NCI-H748 (cell line): ENCODE measurements at regions not wholly inside any gene's neighbourhood (a gene's known extent, or its start where the extent isn't known, plus 50 kb on each side); places are given as distances from the start of the nearest gene placed in this dataset.
A peak's percentile ranks its signal among the peaks of the same experiment; 100 is the strongest.
"Not testable (repeated sequence)": the region's sequence is repeated elsewhere in the genome, so short reads cannot be mapped to it uniquely, and the experiment has no call there.

ENCODE experiments used
- DNase-seq: peaks from one replicate; lab custom pipeline; 2025; ENCODE audit not compliant: unreplicated experiment; lab: John Stamatoyannopoulos, UW

DNA sequence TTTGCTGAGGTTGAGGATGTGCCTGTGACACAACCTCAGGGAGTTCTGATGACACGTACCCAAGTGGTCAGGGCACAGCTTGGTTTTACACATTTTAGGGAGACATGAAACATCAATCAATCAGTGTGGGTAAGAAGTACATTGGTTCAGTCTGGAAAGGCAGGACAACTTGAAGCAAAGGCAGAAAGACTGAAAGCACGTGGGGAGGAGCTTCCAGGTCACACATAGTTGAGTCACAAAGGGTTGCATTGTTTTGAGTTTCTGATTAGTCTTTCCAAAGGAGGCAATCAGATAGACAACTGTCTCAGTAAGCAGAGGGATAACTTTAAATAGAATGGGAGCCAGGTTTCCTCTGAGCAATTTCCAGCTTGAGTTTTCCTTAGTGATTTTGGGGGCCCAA lies 1910.0 kb upstream of the AGA start:
- no peak for DNase-seq

DNA sequence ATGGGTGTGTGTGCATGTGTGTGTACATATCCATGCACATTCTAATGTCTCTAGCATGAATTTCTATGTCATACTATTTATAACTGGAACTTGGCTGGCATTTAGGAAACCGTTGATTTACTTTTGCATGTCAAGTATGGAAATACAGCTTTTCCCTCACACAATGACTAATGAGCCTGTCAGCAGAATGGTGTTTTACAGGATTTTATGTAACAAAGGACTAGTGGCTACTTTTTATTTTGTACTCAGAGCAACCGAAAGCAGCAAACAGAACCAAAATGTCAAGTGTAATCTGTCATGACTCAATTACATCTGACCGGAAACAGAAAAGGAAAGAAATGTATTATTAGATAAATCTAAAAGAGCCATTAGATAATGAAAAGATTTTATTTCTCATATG lies 1911.5 kb upstream of the AGA start:
- no peak for DNase-seq

DNA sequence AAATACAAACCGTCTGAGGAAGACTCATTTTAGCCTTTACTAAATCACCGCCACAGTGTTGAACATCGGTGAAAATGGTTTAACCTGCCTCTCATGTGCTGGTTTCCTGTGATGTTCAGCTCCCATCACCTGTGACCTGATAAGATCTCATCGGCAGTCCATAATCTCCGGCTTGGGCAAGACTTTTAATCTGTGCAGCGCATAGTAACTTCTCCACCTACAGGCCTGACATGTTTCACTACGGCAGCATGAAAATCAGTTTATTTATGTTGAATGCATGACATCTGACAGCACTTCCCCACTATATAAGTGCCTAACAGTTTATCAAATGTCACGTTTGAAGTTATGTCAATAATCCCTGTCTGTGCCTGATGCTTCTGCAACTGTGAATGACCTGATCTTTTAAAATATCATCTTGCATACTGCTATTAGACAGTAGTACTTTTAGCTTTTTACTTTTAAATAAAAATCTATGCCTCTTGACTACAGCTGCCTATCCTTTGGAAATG lies 1919.8 kb upstream of the AGA start:
- peak; percentile 6 for DNase-seq

DNA sequence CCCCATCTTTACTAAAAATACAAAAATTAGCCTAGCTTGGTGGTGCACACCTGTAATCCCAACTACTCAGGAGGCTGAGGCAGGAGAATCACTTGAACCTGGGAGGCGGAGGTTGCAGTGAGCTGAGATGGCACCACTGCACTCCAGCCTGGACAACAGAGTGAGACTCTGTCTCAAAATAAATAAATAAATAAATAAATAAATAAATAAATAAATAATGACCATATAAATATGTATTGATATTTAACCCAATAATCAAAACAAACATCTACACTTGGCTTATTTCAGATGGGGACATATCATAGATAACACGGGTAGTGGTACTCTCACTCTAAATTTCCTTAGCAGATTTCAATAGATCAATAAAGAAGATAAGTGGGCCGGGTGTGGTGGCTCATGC lies 1923.7 kb upstream of the AGA start:
- DNase-seq, result not testable (repeated sequence)

DNA sequence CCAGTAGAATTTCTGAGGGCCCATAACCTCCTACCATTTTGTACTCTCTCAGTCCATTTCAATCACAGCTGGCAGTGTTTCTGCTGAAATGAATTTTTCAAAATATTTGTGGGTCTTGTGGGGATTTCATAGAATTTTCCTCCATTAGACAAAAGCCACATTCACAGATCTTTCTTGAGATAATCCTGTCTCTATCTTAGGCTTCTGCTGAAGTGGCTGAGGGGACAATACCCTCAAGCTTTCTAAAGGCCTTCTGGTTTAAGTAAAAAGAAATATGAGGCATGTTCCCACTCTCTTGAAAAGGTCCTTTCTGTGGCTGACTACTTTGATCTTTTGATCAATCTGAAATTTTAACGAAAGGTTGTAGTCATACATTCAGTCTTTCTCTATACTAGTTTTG lies 1930.0 kb upstream of the AGA start:
- no peak for DNase-seq

DNA sequence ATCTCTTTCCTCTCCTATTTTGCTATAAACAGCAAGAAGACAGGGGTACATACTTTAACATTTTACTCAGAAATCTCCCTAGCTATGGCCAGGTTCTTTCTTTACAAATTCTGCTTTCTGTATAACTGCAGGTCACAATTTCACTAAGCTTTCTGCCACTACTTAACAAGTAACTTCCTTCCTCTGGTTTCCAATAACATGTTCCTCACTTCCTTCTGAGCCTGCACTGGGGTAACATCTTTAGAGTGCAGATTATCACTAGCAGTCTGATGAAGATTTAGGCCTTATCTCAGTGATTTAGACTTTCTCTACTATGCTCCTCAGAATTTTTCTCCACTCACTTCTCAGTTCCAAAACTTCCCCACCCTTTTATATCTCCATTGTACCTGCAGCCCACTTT lies 1930.5 kb upstream of the AGA start:
- no peak for DNase-seq

DNA sequence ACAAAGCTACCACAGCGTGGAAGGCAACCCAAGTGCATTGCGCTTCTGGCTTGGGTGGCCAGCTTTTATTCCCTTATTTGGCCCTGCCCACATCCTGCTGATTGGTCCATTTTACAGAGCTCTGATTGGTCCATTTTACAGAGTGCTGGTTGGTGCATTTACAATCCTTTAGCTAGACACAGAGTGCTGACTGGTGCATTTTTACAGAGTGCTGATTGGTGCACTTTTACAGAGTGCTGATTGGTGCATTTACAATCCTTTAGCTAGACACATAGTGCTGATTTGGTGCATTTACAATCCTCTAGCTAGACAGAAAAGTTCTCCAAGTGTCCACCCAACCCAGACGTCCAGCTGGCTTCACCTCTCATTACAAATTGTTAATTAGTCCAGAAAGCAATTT lies 1936.6 kb upstream of the AGA start:
- not testable (repeated sequence) for DNase-seq

DNA sequence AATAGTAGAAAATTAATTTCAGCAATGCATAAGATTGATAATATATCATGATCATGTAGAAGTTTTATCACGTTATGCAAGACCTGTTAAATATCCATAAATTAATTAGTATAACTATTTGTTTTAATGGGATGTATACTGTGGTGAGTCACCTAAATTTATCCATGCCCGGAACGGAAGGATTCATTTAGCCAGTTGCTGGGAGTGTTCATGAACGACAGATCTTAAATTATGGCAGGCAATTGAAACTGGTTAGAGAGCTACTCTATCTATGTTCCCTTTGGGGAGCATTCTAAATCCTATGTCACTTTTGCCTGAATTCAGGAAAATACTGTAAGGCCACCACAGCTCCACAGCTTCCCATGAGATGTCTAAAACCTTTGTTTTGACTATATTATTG lies 1950.5 kb upstream of the AGA start:
- DNase-seq, result no peak

DNA sequence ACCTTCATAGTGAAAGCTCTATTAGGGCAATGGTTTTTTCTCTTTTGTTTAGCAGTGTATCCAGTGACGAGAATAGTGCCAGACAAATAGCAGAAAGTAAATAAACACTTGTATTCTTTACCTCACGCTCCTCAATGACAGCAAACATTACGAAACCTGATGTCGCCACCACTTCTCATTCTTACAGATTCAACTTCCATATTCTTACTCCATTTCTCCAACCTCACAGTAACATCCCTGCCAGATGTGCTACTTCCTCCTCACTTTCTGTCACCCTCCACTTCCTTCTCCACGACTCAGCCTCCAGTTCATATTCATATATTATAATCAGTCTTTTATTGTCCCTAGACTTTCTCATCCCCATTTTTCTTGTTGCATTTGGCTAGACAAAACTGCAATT lies 1956.2 kb upstream of the AGA start:
- DNase-seq, result peak; percentile 48

DNA sequence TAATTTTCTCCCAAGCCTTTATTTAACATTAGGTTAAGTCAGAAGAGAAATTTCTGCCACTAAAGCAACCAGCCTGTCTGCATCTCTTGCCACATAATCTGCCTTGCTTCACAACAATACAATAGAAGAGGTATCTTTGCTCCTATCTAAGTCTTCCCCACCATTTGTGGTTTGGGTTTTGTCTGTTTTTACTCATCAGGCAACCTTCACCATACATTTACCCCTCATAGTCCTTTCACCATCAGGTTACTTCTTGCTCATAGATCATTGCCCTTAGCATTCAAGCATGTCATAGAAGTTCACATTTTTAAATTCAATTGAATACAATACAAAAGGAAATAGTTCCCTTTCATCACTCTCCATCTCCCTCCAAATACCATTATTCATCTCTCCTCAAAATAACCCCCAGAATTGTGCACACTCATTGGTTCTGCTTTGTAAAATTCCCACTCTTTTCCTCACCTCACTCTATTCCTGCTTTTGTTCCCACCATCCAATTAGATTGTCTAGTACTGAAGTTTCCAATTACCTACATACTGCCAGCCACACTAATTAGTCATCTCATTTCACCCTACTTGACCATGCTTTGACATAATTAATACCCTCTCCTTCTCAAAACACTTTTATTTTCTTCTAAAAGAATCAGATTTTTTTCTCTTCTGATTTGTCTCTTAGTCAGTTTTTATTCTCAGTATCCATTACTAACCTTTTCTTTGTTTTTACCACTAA lies 1957.0 kb upstream of the AGA start:
- DNase-seq, result peak; percentile 13

DNA sequence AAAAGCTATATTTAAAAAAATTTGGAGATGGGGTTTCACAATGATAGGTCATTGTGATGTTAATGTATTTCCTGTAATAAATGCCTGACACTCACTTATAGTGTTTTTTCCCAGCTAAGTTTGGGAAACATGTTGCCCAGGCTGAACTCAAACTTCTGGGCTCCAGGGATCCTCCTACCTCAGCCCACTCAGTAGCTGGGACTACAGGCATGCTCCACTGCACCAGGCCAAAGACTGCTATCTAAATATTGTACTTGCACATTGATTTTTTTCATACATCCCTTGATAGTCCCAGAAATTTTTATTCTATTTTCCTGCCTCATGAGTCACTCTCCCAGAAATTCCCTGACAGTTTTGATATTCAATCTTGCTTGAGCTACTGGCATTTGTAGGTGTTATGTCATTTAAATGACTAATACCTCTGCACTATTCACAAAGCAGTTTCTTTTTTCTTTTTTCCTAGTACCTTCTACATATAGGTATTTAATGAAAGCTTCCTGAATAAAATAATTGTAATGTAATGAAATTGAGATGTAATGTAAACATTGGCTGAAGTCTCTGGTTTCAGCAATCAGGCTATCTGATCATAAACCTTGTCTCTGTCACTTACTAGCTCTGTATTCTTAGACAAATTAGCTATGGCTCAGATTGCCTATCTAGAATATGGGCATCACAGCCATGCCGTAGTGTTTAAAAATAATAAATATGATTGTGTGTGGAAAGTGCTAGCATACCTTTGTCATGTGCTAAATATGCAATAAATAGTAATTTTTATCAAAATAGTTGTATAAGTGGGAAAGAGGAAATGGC lies 1973.0 kb upstream of the AGA start:
- peak; percentile 70 for DNase-seq

DNA sequence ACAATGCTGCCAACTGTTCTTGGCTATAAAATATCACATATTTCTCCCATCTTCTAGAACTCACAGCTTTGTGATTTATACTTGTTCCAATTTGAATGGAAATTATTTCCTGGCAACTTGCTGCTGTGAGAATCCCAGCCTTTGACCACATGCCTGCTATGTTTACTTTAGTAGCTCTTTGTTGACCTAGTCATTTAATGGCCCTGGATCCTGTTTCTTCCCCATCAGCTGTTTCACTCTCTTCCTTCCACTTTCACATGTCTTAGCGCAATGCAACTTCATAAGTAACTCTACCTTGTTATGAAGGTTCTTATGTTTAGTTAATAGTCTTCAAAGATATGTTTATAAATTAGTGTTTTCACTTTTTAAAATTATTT lies 1973.6 kb upstream of the AGA start:
- peak; percentile 78 for DNase-seq

DNA sequence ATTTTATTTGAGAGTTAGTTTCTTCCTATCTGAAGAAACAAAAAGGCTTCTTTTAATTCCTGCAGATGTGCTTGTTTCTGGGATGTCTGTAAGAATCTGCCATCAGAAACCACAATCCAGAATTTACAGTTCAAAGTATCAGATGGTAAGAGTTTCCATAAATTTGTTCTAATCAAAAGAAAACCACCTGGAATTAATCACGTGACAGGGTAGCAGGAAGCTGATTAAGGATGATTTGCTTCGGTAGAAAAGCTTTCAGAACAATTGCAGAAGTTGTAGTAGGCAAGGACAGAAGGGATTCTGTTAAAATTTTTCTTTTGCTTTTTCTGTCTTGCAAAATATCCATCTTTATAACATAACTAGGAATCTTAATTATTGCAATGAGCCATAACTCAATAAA lies 1975.1 kb upstream of the AGA start:
- DNase-seq, result no peak

DNA sequence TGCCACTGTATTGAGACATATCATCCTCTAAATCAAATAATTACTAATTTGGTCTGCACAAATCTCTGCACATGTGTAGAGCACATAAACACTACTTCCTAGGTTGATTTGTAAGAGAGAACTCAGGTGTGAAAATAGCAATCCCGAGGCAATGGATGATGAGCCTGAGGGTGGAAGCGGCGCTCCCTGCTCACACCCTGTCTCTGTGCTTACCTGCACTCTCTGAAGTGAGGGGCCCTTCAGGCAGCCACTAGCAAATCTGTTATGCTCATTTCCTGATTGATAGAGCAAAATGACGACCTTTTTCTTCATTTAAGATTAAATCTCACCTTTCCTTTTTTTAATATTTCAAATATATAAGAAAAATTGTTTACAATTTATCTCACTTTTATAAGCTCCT lies 1995.7 kb upstream of the AGA start:
- no peak for DNase-seq

DNA sequence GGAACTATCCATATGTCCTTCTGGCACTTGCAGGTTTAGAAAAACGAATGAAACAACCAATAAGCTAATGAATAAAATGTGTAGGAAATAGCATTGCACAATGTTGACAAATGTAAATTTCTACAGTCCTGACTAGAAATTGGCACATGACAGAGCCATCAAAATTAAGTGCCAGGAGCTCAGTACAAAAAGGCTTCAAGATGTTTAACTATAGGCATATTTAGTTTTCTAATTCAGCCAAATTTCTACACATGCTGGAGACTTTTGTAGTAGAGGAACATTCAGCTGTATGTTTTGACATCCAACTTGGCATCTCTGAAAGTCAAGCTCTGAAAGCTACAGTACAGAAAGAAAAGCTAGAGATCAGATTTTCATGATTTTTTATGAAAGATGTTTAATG lies 1999.4 kb upstream of the AGA start:
- no peak for DNase-seq

DNA sequence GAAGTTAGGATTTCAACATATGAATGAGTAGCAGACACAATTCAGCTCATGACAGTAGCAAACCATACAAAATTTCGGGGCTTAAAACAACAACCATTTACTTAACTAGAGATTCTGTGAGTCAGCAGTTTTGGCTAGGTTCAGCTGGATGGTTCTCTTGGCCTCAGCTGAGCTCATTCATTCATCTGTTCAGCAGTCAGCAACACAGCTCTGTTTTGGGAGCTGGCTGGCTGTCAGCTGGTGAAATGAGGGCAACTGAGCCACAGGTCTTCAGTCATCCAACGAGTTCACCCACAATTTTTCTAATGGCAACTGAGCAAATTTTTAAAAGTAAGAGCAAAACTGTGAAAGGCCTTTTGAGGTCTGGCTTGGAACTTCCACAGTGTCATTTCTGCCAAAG lies 2005.1 kb upstream of the AGA start:
- no peak for DNase-seq

DNA sequence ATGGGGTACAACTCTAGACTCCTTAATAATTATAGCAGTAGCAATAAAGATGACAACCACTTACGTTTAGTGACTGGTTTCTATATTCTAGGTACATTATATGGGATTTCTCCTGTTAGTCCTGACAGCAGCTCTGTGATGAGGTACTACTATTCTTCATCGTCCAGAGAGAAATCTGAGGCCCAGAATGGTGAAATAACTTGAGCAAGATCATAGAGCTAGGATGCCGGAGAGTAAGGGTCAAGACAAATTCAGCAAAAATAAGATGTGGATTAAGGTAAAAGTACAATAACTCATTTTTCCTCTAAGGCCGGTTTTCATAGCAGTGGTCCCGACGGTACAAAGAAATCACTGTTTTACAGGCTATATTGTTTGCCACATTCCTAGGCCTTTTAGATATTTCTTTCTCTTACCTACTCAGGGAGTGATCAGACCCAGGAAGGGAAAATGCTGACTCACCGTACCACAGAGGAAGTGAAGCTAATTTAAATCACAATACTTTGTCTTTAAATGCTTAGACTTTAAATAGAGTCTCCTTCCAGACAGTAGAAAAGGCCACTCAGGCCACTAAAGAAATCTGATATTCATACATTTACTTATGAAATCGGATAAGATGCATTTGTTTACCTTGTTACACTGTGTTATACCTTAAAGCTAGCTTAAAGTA lies 2023.0 kb upstream of the AGA start:
- DNase-seq, result no peak

DNA sequence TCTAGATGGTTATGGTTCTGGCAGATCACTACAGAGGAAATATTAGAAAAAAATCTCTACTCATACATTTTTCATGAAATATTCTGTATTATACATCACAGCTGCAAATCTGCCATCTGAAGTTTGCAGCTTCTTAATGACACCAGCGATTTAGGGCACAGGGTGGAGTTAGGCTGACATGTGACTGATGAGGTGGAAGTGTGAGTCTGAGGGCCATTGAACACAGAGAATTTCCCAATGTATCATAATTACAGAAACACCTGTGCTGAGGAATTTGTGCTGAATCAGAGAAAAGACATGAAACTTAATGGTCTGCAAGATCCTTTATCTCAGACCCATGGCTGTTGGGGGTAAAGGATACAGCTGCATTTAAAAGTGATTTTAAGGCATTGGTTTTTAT lies 2025.6 kb upstream of the AGA start:
- no peak for DNase-seq

DNA sequence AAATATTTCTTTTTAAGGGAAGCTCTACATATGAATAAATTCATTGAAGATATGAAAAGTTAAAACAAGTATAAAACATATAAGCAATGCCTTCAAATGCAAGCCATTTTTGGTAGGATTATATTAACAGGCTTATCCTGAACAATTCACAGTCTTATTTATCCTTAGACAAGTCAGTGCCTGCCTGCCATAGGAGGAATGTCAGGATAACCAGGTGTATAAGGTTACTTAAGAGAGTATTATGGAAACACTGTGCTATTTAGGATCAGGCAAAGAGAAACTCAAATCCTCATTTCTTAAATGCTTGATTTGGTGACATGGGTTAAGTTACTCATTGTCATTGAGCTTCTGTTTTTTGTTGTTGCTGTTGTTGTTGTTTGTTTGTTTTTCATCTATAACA lies 2029.9 kb upstream of the AGA start:
- DNase-seq, result no peak

DNA sequence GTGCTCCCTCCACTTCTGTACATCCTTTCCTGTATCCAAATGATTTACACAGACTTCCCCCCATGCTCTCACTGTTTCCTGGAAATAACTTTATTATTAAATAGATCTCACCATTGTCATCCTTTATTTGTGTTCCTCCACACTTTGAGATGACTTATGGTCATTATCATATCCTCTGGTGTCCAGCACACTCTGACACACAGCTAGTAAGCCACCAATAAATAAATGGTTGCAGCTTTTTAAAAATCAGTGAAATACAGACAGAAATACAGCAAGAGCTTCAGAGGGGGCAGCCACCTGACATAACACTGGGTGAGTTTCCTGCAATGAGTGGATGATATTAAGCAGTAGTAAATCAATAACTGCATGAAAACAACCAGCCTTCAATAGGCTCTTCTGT lies 2036.4 kb upstream of the AGA start:
- DNase-seq, result no peak

DNA sequence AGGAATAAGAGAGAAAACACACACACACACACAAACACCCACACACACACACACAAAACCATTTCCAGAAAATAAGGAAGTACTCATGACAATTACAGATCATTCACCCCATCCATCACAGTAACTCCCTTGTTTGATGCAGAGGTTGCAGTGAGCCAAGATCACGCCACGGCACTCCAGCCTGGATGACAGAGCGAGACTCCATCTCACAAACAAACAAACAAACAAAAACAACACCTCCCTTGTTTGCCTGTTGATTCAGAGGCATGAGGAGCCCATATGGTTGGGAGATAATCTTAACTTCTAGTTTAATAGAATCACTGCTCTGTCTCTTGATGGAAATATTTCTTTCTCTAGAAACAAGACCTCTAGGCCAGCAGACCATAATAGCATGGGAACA lies 2043.5 kb upstream of the AGA start:
- DNase-seq, result no peak
